Lower leg skin (tissue), 4 donors: ENCODE measurements at regions not wholly inside any gene's neighbourhood (a gene's known extent, or its start where the extent isn't known, plus 50 kb on each side); places are given as distances from the start of the nearest gene placed in this dataset.

Experiments used
- DNase-seq, 2 donors: peaks; one replicate each; pipeline ENCODE4 v3.0.0-alpha.2; 2019; ENCODE audit warnings: low spot score in 2 of 2
- H3K4me3 ChIP-seq: fragments of 200-600 bp; sonication (generic); 2 replicates; pipeline ENCODE4 v1.5.1; 2017; ENCODE audit warnings: mild to moderate bottlenecking, low read depth; ENCODE audit not compliant: poor library complexity, severe bottlenecking
- POLR2A ChIP-seq, 2 donors: fragments of 450-650 bp; IDR thresholded peaks; one replicate each; pipeline ENCODE4 v1.6.1; 2016 to 2017; ENCODE audit warnings: antibody characterized with exemption in 2 of 2, mild to moderate bottlenecking in 1 of 2, moderate library complexity in 1 of 2
- WGBS, 2 donors: methylation state at CpG; one replicate each; pipeline ENCODE4 v1.1.5; 2018; 5-methylcytosine and 5-hydroxymethylcytosine counted together
- intact Hi-C: fragments of 100-400 bp; cut with DNase I; formaldehyde crosslinking; loops from one replicate; pipeline ENCODE4 v1.15.0; 2023; ENCODE audit warnings: low total_unique reads
- TF ChIP-seq, protein P1 (sequence below), 3 donors: fragments of 450-650 bp; IDR thresholded peaks; one replicate each; pipeline ENCODE4 v1.5.1; 2016; ENCODE audit warnings: antibody characterized with exemption in 3 of 3, mild to moderate bottlenecking in 3 of 3, moderate library complexity in 2 of 3

DNA sequence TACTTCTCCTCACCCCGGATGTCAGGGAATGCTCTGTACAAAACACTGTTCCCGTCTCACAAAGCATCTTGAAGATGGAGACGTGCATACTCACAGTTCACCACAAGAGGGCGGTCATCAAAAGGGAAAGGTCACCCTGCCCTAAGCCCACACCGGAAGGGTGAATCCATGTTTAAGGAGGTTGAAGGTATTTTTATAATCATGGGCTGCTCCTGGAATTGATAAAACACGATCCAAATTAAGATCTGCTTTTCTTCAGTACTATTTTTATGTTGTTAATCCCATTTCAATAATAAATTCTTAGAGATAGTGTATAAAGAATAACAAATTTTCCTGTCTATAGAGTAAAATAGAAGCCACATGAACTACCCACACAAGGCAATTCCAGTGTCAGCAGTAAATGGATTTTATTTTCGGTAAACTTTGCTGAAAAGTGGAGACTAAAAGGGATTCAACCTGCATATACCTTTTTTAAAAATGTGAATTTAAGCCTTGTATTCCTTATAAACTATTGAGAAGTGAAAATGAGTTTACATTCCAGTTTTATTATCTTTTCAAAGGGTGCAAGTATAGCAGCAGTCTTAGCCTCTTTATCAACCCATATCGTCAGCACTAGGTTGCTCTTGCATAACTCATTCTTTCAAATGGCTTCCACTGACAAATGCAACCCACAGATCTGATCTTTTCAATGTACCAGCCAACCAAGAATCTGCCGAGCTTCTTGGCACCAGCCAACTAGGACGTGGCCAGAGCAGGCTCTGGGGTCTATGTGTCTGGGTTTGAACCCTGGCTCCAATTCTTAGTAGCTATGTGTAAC is 79.7 kb upstream of the MBOAT1 start:
- 17 to 20% methylated on average over 10 of the region's 10 CpGs for WGBS, 2 donors
- no peak for TF ChIP-seq POLR2A (IDR thresholded peaks at IDR 0.05)
- TF ChIP-seq, protein P1, sequence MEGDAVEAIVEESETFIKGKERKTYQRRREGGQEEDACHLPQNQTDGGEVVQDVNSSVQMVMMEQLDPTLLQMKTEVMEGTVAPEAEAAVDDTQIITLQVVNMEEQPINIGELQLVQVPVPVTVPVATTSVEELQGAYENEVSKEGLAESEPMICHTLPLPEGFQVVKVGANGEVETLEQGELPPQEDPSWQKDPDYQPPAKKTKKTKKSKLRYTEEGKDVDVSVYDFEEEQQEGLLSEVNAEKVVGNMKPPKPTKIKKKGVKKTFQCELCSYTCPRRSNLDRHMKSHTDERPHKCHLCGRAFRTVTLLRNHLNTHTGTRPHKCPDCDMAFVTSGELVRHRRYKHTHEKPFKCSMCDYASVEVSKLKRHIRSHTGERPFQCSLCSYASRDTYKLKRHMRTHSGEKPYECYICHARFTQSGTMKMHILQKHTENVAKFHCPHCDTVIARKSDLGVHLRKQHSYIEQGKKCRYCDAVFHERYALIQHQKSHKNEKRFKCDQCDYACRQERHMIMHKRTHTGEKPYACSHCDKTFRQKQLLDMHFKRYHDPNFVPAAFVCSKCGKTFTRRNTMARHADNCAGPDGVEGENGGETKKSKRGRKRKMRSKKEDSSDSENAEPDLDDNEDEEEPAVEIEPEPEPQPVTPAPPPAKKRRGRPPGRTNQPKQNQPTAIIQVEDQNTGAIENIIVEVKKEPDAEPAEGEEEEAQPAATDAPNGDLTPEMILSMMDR (IDR thresholded peaks at IDR 0.05) = peak in 1 of 3 donors; percentile 80
- H3K4me3 ChIP-seq = no peak overlapping the region
- peak; percentile 84 to 94 for DNase-seq
- intact Hi-C loops = loop anchor here (5.0 kb wide), 1 partner anchor 235 kb away; no protein-coding TSS in a partner anchor

GRCh38 chr6:20292905-20293304 is 80.6 kb upstream of the MBOAT1 start:
- intact Hi-C loops = loop anchor here (5.0 kb wide), 1 partner anchor 234 kb away; no protein-coding TSS in a partner anchor
- no peak for DNase-seq
- 98% methylated on average over 2 of the region's 2 CpGs for WGBS, 2 donors
- TF ChIP-seq POLR2A (IDR thresholded peaks at IDR 0.05) = no peak
- TF ChIP-seq, protein P1 (IDR thresholded peaks at IDR 0.05) = no peak
- no peak overlapping the region for H3K4me3 ChIP-seq

- intact Hi-C loops = no loop called here
- no peak for DNase-seq
- TF ChIP-seq, protein P1 (IDR thresholded peaks at IDR 0.05) = no peak
- TF ChIP-seq POLR2A (IDR thresholded peaks at IDR 0.05) = no peak
- WGBS, 2 donors = 98% methylated on average over 14 to 22 of the region's 29 CpGs
- no peak overlapping the region for H3K4me3 ChIP-seq
Measured at GRCh38 chr6:20301256-20301655, 89.0 kb upstream of the MBOAT1 start.

DNA sequence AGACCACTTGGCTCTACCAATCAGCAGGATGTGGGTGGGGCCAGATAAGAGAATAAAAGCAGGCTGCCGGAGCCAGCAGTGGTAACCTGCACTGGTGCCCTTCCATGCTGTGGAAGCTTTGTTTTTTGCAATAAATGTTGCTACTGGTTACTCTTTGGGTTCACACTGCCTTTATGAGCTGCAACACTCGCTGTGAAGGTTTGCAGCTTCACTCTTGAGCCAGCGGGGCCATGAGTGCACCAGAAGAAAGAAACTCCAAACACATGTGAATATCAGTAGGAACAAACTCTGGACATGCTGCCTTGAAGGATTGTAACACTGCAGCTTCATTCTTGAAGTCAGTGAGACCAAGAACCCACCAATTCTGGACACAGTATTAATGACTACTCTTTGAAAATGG is 89.9 kb upstream of the MBOAT1 start:
- no peak overlapping the region for H3K4me3 ChIP-seq
- no peak for DNase-seq
- WGBS, 2 donors = 84 to 86% methylated on average over 3 of the region's 3 CpGs
- intact Hi-C loops = no loop called here
- TF ChIP-seq POLR2A (IDR thresholded peaks at IDR 0.05) = no peak
- TF ChIP-seq, protein P1 (IDR thresholded peaks at IDR 0.05) = no peak

GRCh38 chr6:20302702-20303251 is 90.5 kb upstream of the MBOAT1 start:
- WGBS, 2 donors = 80 to 86% methylated on average over 5 of the region's 5 CpGs
- DNase-seq = no peak
- intact Hi-C loops = no loop called here
- H3K4me3 ChIP-seq = no peak overlapping the region
- no peak for TF ChIP-seq POLR2A (IDR thresholded peaks at IDR 0.05)
- TF ChIP-seq, protein P1 (IDR thresholded peaks at IDR 0.05) = no peak
